ENCODE measurements at regions not wholly inside any gene's neighbourhood (a gene's known extent, or its start where the extent isn't known, plus 50 kb on each side); places are given as distances from the start of the nearest gene placed in this dataset.

GRCh38 chr13:83453300-83453699 lies 429.0 kb downstream of the SLITRK1 start:
- Histone ChIP-seq H3K27ac (ENCODE audit: insufficient read depth, low read length) (no peak overlapping the region), H3K4ac (ENCODE audit: low read depth, low read length) (no peak overlapping the region), H3K27me3 (ENCODE audit: control insufficient read depth, insufficient read depth, low read length) (no peaks in the 10 kb centered on the region), H4K8ac (ENCODE audit: low read depth in 2 of 2, low read length in 2 of 2) (no peak overlapping the region), H3K9ac (ENCODE audit: low read depth, low read length) (no peak overlapping the region), H3K4me3 (ENCODE audit: insufficient read depth, low read depth, low read length) (no peak overlapping the region), H2BK15ac (ENCODE audit: low read depth, low read length) (no peak overlapping the region), H4K91ac (ENCODE audit: insufficient read depth, low read depth, low read length) (no peak overlapping the region), H3K23ac (ENCODE audit: low read depth, low read length) (no peak overlapping the region), H3K56ac (ENCODE audit: extremely low read depth, insufficient read depth, low read length) (no peak overlapping the region), H2AK5ac (ENCODE audit: low read depth, low read length) (no peak overlapping the region), H3K4me1 (ENCODE audit: control insufficient read depth, insufficient read depth, low read length) (no peaks in the 10 kb centered on the region), H2BK20ac (ENCODE audit: low read depth, low read length) (no peak overlapping the region), H4K20me1 (ENCODE audit: insufficient read depth, low read length) (no peaks in the 10 kb centered on the region), H3K4me2 (ENCODE audit: low read depth, low read length) (no peak overlapping the region), H3K36me3 (ENCODE audit: control insufficient read depth, insufficient read depth, low read length) (no peaks in the 10 kb centered on the region), H3K9me1 (ENCODE audit: insufficient read depth, low read length) (peaks cover 3% of the 10 kb centered on the region; the same call in 1 of the 2 replicates), H3K79me1 (ENCODE audit: low read depth in 1 of 2, low read length in 2 of 2) (no peaks in the 10 kb centered on the region), H3K14ac (replicated peaks; ENCODE audit: low read depth, low read length) (no peak overlapping the region), H3K18ac (ENCODE audit: low read depth, low read length) (no peak overlapping the region), H2AFZ (replicated peaks; ENCODE audit: low read length, poor library complexity) (no peak overlapping the region), H2BK5ac (ENCODE audit: low read depth, low read length, poor library complexity, severe bottlenecking) (no peak overlapping the region), H2AK9ac (replicated peaks; ENCODE audit: low read depth, low read length, poor library complexity) (no peak overlapping the region), H2BK120ac (ENCODE audit: low read depth, low read length) (no peak overlapping the region), H3K9me3 (ENCODE audit: control insufficient read depth, insufficient read depth, low read length) (peaks cover 3% of the 10 kb centered on the region; the same call in 1 of the 2 replicates), H4K5ac (ENCODE audit: low read depth, low read length) (no peak overlapping the region)
- in situ Hi-C loops (cut with MboI; ENCODE audit: low sequenced_read_pairs) (no loop called here), dilution Hi-C loops (cut with HindIII; ENCODE audit: low sequenced_read_pairs, unreplicated experiment) (no loop called here), intact Hi-C loops (cut with micrococcal nuclease) (no loop called here)
- ChIA-PET CTCF (no interaction called here), POLR2A (ENCODE audit: unreplicated experiment) (no interaction called here)
- 63% methylated on average over 3 of the region's 13 CpGs; no CpG with 5 or more reads in 1 of the 2 experiments for WGBS, 2 experiments (ENCODE audit: extremely low coverage in 2 of 2, insufficient read length in 1 of 2)
- DNase-seq (no peak), ATAC-seq (ENCODE audit: low read depth) (no peak)
- no TSS peak for BruUV-seq (replicated peaks)
- TF ChIP-seq CTCF (conservative IDR thresholded peaks at IDR 0.05; ENCODE audit: low read depth, low read length) (no peak), MXI1 (IDR thresholded peaks at IDR 0.05; ENCODE audit: borderline replicate concordance, low read depth, low read length) (no peak), POLR2A (IDR thresholded peaks at IDR 0.05; ENCODE audit: low read depth, low read length) (no peak), FOS (IDR thresholded peaks at IDR 0.05; ENCODE audit: low read depth, low read length) (no peak), ELK1 (IDR thresholded peaks at IDR 0.05; ENCODE audit: borderline replicate concordance, low read depth, low read length) (no peak), CHD1 (IDR thresholded peaks at IDR 0.05; ENCODE audit: low read depth, low read length) (no peak), SMC3 (IDR thresholded peaks at IDR 0.05; ENCODE audit: low read depth, low read length) (no peak), CEBPB (IDR thresholded peaks at IDR 0.05; ENCODE audit: low read depth, low read length) (no peak), BHLHE40 (IDR thresholded peaks at IDR 0.05; ENCODE audit: low read depth, low read length) (no peak), USF2 (IDR thresholded peaks at IDR 0.05; ENCODE audit: low read depth, low read length) (no peak), RFX5 (IDR thresholded peaks at IDR 0.05; ENCODE audit: low read depth, low read length) (no peak), MAZ (IDR thresholded peaks at IDR 0.05; ENCODE audit: borderline replicate concordance, low read depth, low read length) (no peak)

All from IMR-90 (cell line).